ENCODE measurements at regions not wholly inside any gene's neighbourhood (a gene's known extent, or its start where the extent isn't known, plus 50 kb on each side); places are given as distances from the start of the nearest gene placed in this dataset.

GRCh38 chr16:51306116-51306515 lies 155.0 kb upstream of the SALL1 start:
- TF ChIP-seq, protein P1, sequence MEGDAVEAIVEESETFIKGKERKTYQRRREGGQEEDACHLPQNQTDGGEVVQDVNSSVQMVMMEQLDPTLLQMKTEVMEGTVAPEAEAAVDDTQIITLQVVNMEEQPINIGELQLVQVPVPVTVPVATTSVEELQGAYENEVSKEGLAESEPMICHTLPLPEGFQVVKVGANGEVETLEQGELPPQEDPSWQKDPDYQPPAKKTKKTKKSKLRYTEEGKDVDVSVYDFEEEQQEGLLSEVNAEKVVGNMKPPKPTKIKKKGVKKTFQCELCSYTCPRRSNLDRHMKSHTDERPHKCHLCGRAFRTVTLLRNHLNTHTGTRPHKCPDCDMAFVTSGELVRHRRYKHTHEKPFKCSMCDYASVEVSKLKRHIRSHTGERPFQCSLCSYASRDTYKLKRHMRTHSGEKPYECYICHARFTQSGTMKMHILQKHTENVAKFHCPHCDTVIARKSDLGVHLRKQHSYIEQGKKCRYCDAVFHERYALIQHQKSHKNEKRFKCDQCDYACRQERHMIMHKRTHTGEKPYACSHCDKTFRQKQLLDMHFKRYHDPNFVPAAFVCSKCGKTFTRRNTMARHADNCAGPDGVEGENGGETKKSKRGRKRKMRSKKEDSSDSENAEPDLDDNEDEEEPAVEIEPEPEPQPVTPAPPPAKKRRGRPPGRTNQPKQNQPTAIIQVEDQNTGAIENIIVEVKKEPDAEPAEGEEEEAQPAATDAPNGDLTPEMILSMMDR (IDR thresholded peaks at IDR 0.05; ENCODE audit: control extremely low read depth, extremely low read depth, low read depth, missing control alignments) = no peak
- ChIA-PET POLR2A (no interaction called here), CTCF (interaction anchor here (1.0 kb wide), 1 partner anchor 35 kb away, joined by 3 read pairs; no protein-coding TSS in a partner anchor)
- DNase-seq (ENCODE audit: extremely low spot score) = no peak

DNA sequence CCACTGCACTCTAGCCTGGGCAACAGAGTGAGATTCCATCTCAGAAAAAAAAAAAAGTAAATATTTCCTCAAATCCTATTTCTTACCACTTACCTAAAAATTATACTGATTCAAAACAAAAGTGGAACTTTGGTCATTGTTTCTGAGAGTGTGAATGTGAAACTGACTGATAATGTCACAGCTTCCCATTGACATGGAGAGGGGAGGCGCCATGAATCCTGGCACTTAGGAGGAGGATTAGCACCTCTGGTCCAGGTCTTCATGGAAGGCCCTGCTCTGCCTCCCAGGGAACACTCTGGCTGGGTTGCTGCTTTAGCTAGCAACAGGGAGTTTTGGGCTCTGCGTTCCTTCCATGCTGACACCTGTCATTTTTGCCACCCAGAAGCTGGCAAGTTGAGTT lies 154.3 kb upstream of the SALL1 start:
- ChIA-PET POLR2A (no interaction called here), CTCF (interaction anchor here (1.0 kb wide), 1 partner anchor 36 kb away, joined by 3 read pairs; no protein-coding TSS in a partner anchor)
- DNase-seq (ENCODE audit: extremely low spot score) = no peak
- TF ChIP-seq, protein P1 (IDR thresholded peaks at IDR 0.05; ENCODE audit: control extremely low read depth, extremely low read depth, low read depth, missing control alignments) = no peak

DNA sequence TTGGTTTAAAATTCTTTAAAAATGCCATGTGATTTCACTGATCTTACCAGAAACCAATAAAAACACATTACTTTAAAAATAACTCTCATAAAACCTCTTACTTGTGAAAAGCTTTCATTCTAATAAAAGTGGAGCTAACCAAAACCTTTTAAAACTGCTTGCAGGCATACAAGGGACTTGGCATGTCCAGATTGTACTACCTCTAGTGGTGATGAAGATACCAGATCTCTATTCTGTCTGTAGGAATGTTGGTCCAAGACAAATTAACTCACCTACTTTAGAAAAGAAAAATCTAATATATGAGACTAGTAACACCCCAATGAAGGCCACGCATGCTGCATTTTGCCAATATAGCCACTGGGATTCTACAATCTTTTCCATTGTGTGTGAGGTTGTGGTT lies 151.0 kb upstream of the SALL1 start:
- no peak for DNase-seq (ENCODE audit: extremely low spot score)
- ChIA-PET CTCF (no interaction called here), POLR2A (no interaction called here)
- TF ChIP-seq, protein P1 (IDR thresholded peaks at IDR 0.05; ENCODE audit: control extremely low read depth, extremely low read depth, low read depth, missing control alignments) = no peak

GRCh38 chr16:51298800-51299199 lies 147.7 kb upstream of the SALL1 start:
- DNase-seq (ENCODE audit: extremely low spot score) = no peak
- POLR2A ChIA-PET = no interaction called here
- TF ChIP-seq, protein P1 (IDR thresholded peaks at IDR 0.05; ENCODE audit: control extremely low read depth, extremely low read depth, low read depth, missing control alignments) = no peak
- CTCF ChIA-PET = interaction anchor here (0.8 kb wide), 1 partner anchor 10 kb away, joined by 3 read pairs; no protein-coding TSS in a partner anchor

- no peak for DNase-seq (ENCODE audit: extremely low spot score)
- TF ChIP-seq, protein P1 (IDR thresholded peaks at IDR 0.05; ENCODE audit: control extremely low read depth, extremely low read depth, low read depth, missing control alignments) = no peak
- ChIA-PET CTCF (interaction anchor here (1.4 kb wide), 1 partner anchor 12 kb away, joined by 3 read pairs; no protein-coding TSS in a partner anchor), POLR2A (no interaction called here)
Measured at GRCh38 chr16:51290442-51291285, 139.6 kb upstream of the SALL1 start.

DNA sequence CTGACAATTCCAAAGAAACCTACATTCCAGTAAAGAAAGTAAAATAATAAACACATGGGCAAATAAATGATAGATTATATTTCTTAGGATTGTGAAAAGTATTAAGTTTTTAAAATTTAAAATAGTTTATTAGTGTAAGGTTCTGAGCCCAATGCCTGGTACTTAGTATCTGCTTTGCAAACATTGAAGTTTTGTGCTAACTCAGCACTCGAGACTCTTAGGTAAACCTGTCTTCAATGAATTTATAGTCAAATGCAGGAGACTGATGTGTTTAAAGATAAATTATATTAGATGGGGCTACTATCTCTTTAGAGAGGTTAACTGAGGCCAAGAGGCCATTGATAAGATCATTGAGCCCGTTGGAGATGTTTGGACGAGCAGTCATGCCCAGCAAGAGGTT lies 138.3 kb upstream of the SALL1 start:
- TF ChIP-seq, protein P1 (IDR thresholded peaks at IDR 0.05; ENCODE audit: control extremely low read depth, extremely low read depth, low read depth, missing control alignments) = no peak
- ChIA-PET POLR2A (no interaction called here), CTCF (interaction anchor here (0.8 to 1.5 kb wide), 2 partner anchors 9 to 23 kb away, joined by 3 read pairs; no protein-coding TSS in a partner anchor)
- no peak for DNase-seq (ENCODE audit: extremely low spot score)

All from GM10248 (cell line).